ENCODE measurements at regions not wholly inside any gene's neighbourhood (a gene's known extent, or its start where the extent isn't known, plus 50 kb on each side); places are given as distances from the start of the nearest gene placed in this dataset.
"Not testable (repeated sequence)": the region's sequence is repeated elsewhere in the genome, so short reads cannot be mapped to it uniquely, and the experiment has no call there.

GRCh38 chr14:53362916-53363315 is 209.8 kb upstream of the DDHD1 start:
- H3K27ac ChIP-seq (ENCODE audit: low read depth); H3K27me3 Mint-ChIP-seq (ENCODE audit: insufficient read depth, low read depth, poor library complexity); H3K4me1 ChIP-seq (ENCODE audit: insufficient read depth); H3F3A ChIP-seq (replicated peaks; ENCODE audit: low read depth); H3K79me2 ChIP-seq (replicated peaks; ENCODE audit: insufficient read depth); H3K4me2 ChIP-seq; DNase-seq (ENCODE audit: low spot score); H2AFZ ChIP-seq; ATAC-seq; H3K27ac Mint-ChIP-seq; H3K27me3 ChIP-seq (ENCODE audit: insufficient read depth); H3K4me1 Mint-ChIP-seq; H3K36me3 ChIP-seq (ENCODE audit: insufficient read depth); H4K20me1 ChIP-seq (replicated peaks; ENCODE audit: insufficient read depth); H3K4me3 ChIP-seq; H3K4me3 Mint-ChIP-seq: not testable (repeated sequence)
- H3K9me3 Mint-ChIP-seq: peaks cover 35% of the 10 kb centered on the region
- H3K9me2 ChIP-seq (ENCODE audit: insufficient read depth): peaks cover 10% of the 10 kb centered on the region; the same call in 1 of the 2 replicates
- H3K36me3 Mint-ChIP-seq (ENCODE audit: low read depth): peaks cover 40% of the 10 kb centered on the region

GRCh38 chr14:53360829-53361228 is 207.7 kb upstream of the DDHD1 start:
- H3K4me2 ChIP-seq: no peak overlapping the region
- no peaks in the 10 kb centered on the region for H3F3A ChIP-seq (replicated peaks; ENCODE audit: low read depth)
- Mint-ChIP-seq H3K27me3 (ENCODE audit: insufficient read depth, low read depth, poor library complexity) (no peaks in the 10 kb centered on the region), H3K4me1 (peaks cover 12% of the 10 kb centered on the region), H3K9me3 (peaks cover 35% of the 10 kb centered on the region), H3K36me3 (ENCODE audit: low read depth) (peaks cover 40% of the 10 kb centered on the region), H3K4me3 (no peak overlapping the region), H3K27ac (no peak overlapping the region)
- no peaks in the 10 kb centered on the region for H4K20me1 ChIP-seq (replicated peaks; ENCODE audit: insufficient read depth)
- DNase-seq (ENCODE audit: low spot score) (no peak), ATAC-seq (no peak)
- no peak overlapping the region for H3K4me3 ChIP-seq
- H2AFZ ChIP-seq: no peak overlapping the region
- H3K4me1 ChIP-seq (ENCODE audit: insufficient read depth): peaks cover 8% of the 10 kb centered on the region; the same call in 1 of the 2 replicates
- H3K27me3 ChIP-seq (ENCODE audit: insufficient read depth): no peaks in the 10 kb centered on the region
- peaks cover 10% of the 10 kb centered on the region; the same call in 1 of the 2 replicates for H3K9me2 ChIP-seq (ENCODE audit: insufficient read depth)
- no peaks in the 10 kb centered on the region for H3K79me2 ChIP-seq (replicated peaks; ENCODE audit: insufficient read depth)
- no peak overlapping the region for H3K27ac ChIP-seq (ENCODE audit: low read depth)
- H3K36me3 ChIP-seq (ENCODE audit: insufficient read depth): no peaks in the 10 kb centered on the region
- TF ChIP-seq, protein P1, sequence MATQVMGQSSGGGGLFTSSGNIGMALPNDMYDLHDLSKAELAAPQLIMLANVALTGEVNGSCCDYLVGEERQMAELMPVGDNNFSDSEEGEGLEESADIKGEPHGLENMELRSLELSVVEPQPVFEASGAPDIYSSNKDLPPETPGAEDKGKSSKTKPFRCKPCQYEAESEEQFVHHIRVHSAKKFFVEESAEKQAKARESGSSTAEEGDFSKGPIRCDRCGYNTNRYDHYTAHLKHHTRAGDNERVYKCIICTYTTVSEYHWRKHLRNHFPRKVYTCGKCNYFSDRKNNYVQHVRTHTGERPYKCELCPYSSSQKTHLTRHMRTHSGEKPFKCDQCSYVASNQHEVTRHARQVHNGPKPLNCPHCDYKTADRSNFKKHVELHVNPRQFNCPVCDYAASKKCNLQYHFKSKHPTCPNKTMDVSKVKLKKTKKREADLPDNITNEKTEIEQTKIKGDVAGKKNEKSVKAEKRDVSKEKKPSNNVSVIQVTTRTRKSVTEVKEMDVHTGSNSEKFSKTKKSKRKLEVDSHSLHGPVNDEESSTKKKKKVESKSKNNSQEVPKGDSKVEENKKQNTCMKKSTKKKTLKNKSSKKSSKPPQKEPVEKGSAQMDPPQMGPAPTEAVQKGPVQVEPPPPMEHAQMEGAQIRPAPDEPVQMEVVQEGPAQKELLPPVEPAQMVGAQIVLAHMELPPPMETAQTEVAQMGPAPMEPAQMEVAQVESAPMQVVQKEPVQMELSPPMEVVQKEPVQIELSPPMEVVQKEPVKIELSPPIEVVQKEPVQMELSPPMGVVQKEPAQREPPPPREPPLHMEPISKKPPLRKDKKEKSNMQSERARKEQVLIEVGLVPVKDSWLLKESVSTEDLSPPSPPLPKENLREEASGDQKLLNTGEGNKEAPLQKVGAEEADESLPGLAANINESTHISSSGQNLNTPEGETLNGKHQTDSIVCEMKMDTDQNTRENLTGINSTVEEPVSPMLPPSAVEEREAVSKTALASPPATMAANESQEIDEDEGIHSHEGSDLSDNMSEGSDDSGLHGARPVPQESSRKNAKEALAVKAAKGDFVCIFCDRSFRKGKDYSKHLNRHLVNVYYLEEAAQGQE (IDR thresholded peaks at IDR 0.05; ENCODE audit: unreplicated experiment): no peak
- no peak for TF ChIP-seq NANOG (IDR thresholded peaks at IDR 0.05; ENCODE audit: borderline replicate concordance)
- no peak for TF ChIP-seq CREB1 (CRISPR knock-in tag; IDR thresholded peaks at IDR 0.05; ENCODE audit: low read depth)
- TF ChIP-seq JUNB (IDR thresholded peaks at IDR 0.05; ENCODE audit: unreplicated experiment): no peak
- no peak for TF ChIP-seq STAT1 (IDR thresholded peaks at IDR 0.05; ENCODE audit: unreplicated experiment)
- TF ChIP-seq EZH2phosphoT487 (IDR thresholded peaks at IDR 0.05; ENCODE audit: unreplicated experiment): no peak
- TF ChIP-seq, protein P2, sequence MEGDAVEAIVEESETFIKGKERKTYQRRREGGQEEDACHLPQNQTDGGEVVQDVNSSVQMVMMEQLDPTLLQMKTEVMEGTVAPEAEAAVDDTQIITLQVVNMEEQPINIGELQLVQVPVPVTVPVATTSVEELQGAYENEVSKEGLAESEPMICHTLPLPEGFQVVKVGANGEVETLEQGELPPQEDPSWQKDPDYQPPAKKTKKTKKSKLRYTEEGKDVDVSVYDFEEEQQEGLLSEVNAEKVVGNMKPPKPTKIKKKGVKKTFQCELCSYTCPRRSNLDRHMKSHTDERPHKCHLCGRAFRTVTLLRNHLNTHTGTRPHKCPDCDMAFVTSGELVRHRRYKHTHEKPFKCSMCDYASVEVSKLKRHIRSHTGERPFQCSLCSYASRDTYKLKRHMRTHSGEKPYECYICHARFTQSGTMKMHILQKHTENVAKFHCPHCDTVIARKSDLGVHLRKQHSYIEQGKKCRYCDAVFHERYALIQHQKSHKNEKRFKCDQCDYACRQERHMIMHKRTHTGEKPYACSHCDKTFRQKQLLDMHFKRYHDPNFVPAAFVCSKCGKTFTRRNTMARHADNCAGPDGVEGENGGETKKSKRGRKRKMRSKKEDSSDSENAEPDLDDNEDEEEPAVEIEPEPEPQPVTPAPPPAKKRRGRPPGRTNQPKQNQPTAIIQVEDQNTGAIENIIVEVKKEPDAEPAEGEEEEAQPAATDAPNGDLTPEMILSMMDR (conservative IDR thresholded peaks at IDR 0.05; ENCODE audit: low read depth in 2 of 2): no peak
- TF ChIP-seq ZNF114 (CRISPR knock-in tag; IDR thresholded peaks at IDR 0.05): no peak
- no peak for TF ChIP-seq ZNF331 (CRISPR knock-in tag; IDR thresholded peaks at IDR 0.05; ENCODE audit: low read depth)
- TF ChIP-seq EZH2 (IDR thresholded peaks at IDR 0.05; ENCODE audit: low read depth, unreplicated experiment): no peak
- TF ChIP-seq, protein P3, sequence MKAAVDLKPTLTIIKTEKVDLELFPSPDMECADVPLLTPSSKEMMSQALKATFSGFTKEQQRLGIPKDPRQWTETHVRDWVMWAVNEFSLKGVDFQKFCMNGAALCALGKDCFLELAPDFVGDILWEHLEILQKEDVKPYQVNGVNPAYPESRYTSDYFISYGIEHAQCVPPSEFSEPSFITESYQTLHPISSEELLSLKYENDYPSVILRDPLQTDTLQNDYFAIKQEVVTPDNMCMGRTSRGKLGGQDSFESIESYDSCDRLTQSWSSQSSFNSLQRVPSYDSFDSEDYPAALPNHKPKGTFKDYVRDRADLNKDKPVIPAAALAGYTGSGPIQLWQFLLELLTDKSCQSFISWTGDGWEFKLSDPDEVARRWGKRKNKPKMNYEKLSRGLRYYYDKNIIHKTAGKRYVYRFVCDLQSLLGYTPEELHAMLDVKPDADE (IDR thresholded peaks at IDR 0.05): no peak
- no peak for TF ChIP-seq POLR2AphosphoS5 (IDR thresholded peaks at IDR 0.05; ENCODE audit: low read depth)

All from GM23338 (cell line).